Left colon (tissue), 2 donors: ENCODE measurements at regions not wholly inside any gene's neighbourhood (a gene's known extent, or its start where the extent isn't known, plus 50 kb on each side); places are given as distances from the start of the nearest gene placed in this dataset.
"Not testable (repeated sequence)": the region's sequence is repeated elsewhere in the genome, so short reads cannot be mapped to it uniquely, and the experiment has no call there.

Source experiments
- ATAC-seq: fragments of 200-7000 bp; cut with Tn5 transposase; one replicate; pipeline ENCODE4 v1.9.1; 2020; ENCODE audit warnings: mild to moderate bottlenecking, moderate library complexity
- DNase-seq, 2 donors: peaks; one replicate each; pipeline ENCODE4 v3.0.0-alpha.2; 2020
- intact Hi-C, 2 donors: fragments of 100-400 bp; cut with DNase I in 1 of 2; cut with micrococcal nuclease in 1 of 2; formaldehyde crosslinking; loops; one replicate each; pipeline versions ENCODE4 v1.11.2 to v1.14.0; 2022; cut with DNase I, micrococcal nuclease
- donor health status: DM: no; HTN: no; CAD: no.
- donor health status: DM: yes; HTN: yes; CAD: no.

DNA sequence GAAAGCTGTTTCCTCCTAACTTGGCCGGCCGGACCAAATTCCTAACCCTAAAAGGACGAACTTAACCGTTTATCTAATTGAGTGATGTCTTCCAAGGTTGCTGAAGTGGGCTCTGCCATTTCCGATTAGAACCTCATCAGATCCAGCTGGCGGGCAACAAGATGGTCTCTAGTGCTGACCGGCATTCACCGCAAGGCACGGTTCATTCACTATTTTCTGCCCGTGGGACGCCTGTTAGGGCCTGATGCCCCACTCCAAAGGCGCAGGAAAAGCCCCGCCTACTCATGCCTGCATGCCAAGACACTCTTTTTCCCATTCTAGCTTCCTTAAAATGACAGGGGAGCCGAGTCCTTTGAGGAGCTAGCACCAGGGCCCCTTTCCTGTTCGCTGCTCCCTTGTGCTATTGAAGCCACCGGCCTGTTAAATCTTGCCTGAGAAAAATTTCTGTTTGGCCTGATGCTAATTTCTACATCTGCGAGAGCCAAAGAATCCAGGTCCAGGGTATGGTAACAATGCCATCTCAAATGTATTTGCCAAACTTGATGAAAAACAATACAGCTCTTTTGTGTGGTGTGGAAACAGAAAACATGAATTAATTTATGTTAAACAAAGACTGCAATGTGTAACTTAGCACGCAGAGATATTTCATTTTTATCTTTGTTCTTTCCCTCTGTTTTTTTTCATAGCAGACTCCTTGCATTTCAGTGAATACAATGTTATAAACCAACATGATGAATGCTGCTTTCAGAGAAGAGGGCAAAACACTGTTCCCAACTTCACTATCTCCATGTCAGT, 1071.2 kb upstream of the USP15 start:
- ATAC-seq: no peak
- intact Hi-C loops: no loop called here
- DNase-seq: no peak

DNA sequence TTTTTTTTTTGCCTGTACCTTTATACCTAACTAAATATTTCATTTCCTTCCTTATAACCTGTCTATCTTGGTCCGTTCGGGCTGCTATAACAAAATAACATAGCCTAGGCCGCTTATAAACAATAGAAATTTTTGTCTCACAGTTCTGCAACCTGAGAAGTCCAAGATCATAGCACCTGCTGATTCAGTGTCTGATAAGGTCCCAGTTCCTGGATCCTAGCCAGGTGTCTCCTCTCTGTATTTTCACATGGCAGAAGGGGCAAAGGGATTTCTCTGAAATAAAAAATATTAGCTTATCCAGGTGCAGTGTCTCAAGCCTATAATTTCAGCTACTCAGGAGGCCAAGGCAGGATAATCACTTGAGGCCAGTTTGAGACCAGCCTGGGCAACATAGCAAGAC, 1046.6 kb upstream of the USP15 start:
- ATAC-seq (no peak), DNase-seq (no peak)
- intact Hi-C loops: no loop called here

DNA sequence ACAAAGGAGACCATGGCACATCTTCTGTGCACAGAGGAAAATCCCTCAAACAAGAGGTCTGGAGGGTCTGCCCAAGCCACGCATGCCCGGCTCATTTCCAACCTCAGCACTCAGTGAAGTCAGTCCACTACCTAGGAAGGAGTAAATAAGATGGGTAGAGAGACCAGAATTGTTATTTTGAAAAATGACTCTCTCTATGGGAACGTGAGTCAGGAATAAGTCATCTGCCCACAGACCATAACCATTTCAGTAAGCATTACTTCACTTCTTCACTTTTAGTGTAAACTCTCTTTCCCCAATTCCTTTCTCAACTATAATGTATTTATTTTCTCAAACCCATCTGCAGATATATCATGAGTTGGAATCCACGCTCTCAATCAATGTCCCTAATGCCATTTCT, 1039.9 kb upstream of the USP15 start:
- DNase-seq: no peak
- ATAC-seq: no peak
- intact Hi-C loops: no loop called here

DNA sequence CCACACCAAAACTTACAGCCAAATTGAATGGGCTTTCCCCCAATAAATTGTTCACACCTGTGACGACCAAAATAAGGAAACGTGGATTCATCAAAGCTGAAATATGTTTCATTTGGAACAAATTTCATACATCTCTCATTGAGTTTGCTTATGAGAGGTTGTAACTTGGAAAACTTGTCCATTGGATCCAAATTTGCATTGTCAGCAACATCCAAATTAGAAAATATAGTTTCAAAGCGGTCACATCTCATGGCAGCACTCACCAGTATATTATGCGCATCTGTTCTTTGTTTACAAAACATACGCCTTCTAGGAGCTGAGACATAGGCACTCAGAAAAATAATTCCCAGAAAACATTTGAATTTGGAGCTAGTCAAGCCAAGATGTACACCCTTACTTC, 1028.2 kb upstream of the USP15 start:
- ATAC-seq: no peak
- intact Hi-C loops: no loop called here

DNA sequence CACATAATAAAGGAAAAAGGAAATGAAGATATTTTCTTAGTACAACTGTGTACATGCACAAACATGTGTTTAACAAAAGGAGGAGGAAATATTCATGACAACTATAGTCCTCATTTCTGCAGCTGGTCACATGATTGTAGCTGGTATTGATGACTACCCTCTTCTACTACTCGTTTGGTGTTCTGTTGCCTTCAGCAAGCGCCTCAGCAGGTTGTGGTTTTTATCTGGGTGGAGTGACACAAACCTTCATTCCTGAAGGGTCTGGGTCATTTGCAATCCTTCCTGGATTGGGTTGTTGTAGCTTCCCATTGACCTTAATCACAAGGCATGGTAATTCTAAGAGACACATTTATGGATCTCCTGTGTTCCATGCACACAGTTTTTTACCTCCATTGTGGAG, 1009.9 kb upstream of the USP15 start:
- no peak for ATAC-seq
- intact Hi-C loops: no loop called here
- DNase-seq: no peak

More for the DNA sequence above, 1028.2 kb upstream of the USP15 start:
- DNase-seq: no peak

DNA sequence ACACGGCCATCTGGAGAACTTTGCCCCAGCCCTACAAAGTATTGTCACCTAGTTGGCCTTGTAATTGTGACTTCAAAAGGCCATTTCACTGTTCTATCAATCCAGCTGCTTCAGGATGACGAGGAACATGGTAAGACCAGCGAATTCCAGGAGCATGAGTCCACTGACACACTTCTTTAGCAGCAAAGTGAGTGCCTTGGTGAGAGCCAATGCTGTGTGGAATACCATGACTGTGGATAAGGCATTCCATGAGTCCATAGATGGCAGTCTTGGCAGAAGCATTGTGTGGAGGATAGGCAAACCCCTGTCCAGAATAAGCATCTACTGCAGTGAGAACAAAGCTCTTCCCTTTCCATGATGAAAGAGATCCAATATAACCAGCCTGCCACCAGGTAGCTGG, 1009.1 kb upstream of the USP15 start:
- intact Hi-C loops: no loop called here
- DNase-seq: no peak
- ATAC-seq: no peak

DNA sequence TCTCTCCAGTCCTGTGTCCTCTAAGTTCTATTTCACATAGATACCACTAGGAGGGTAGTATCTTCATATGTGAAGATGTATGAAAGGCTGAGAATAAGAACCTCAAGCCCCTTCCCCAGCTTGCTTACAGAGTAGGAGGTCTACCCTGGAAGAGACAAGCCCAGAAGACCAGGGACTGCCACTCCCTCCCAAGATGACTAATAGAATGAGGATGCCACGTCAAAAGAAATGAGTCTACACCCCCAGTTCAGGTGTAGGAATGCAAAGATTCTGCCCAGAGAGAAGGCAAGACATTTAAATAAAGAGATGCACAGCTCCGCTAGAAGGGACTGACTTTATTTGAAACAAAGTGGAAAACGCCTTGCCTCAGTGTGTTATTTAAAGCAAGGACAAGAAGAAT, 1006.0 kb upstream of the USP15 start:
- intact Hi-C loops: no loop called here
- DNase-seq: no peak
- no peak for ATAC-seq

DNA sequence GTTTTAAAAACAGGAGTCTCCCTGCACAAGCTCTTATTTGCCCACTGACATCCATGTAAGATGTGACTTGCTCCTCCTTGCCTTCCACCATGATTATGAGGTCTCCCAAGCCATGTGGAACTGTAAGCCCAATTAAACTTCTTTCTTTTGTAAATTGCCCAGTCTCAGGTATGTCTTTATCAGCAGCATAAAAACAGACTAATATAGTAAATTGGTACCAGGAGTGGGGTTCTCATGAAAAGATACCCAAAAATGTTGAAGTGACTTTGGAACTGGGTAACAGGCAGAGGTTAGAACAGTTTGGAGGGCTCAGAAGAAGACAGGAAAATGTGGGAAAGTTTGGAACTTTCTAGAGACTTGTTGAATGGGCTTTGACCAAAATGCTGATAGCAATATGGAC, 995.9 kb upstream of the USP15 start:
- intact Hi-C loops, DNase-seq, ATAC-seq: not testable (repeated sequence)

DNA sequence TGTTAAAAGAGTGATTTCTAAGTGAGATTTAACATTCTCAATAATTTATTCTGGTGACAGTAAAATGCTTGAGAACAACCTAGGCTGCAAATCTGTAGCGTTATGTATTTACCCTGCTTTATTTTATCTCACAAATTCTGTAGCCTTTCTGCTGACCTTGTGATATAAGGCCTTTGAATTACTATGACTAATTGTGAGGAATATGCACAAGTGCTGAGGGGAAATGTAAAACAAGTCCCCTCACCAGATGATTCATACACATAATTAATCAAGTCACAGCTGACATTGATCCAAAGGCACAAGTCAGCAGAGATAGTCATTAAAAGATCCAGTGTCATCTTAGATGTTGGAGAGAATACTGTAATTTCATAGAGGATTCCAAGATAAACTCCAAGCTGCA, 992.7 kb upstream of the USP15 start:
- ATAC-seq (no peak), DNase-seq (no peak)
- intact Hi-C loops: no loop called here

DNA sequence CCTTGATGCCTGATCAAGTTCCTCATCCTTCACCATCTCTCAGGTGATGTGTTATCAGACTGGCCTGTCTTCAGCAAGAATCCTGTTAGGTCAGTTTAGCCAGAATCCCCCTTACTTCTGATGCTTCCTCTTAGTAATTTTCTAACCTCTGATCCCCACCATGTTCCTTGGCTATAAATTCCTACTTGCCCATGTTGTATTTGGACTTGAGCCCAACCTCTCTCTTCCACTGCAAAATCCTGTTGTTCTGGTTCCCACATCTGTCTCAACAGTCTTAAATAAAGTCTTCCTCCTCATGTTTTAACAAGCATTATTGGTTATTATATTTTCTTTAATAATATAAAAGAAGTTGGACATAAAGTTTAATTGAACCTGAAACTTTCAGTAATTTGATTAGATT, 987.8 kb upstream of the USP15 start:
- ATAC-seq (no peak), DNase-seq (no peak)
- intact Hi-C loops: no loop called here

DNA sequence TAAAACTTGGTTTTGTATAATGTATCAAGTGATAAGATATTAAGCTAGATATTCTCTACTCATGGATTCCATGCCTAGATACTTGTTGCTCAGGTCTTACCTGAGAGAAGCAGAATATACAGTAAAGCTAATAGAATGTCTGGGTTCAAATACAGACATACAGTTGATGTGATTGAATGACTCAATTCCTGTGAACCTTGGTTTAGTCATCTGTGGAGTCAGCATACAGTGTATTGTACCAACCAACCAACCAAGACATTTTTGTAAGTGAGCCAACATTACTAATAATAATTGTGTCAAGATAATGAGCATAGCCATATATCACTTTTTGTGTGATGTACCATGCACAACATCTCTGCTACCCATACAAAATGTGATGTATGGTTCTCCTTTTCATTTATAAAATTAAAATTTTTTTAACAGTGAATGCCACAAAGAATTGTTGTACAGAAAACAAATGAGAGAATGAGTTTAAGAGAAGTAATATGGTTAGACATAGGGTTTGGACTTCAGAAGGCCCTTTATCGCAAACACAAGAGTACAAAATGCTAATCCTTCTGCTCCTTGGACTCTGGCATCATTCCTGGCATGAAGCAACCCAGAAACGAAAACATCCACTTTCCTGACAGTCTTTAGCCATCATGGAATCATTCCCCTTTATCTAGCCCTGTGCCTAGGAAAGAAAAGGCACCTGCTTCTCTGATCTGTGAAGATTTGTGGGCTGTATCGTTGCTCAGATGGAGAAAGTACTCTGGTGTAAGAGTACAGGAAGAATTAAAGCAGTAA, 977.2 kb upstream of the USP15 start:
- DNase-seq (no peak), ATAC-seq (no peak)
- intact Hi-C loops: no loop called here

DNA sequence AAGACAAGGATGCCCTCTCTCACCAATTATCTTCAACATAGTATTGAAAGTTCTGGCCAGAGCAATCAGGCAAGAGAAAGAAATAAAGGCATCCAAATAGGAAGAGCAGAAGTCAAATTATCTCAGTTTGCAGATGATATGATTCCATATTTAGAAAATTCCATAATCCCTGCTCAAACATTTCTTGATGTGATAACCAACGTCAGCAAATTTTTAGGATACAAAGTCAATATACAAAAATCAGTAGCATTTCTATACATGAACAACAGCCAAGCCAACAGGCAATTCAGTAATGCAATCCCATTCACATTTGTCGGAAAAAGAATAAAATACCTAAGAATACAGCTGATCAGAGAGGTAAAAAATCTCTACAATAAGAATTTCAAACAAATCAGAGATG, 969.7 kb upstream of the USP15 start:
- intact Hi-C loops: no loop called here
- no peak for DNase-seq
- no peak for ATAC-seq

DNA sequence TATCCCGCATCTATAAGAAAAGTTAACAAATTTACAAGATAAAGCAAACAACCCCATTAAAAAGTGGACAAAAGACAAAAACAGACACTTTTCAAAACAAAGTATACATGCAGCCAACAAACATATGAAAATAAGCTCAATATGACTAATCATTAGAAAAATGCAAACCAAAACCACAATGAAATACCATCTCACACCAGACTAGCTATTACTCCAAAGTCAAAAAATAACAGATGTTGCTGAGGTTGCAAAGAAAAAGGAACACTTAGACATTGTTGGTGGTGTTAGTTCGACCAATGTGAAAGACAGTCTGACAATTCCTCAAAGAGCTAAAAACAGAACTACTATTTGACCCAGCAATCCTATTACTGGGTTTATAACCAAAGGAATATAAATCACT, 968.6 kb upstream of the USP15 start:
- DNase-seq (no peak), ATAC-seq (no peak)
- intact Hi-C loops: no loop called here

DNA sequence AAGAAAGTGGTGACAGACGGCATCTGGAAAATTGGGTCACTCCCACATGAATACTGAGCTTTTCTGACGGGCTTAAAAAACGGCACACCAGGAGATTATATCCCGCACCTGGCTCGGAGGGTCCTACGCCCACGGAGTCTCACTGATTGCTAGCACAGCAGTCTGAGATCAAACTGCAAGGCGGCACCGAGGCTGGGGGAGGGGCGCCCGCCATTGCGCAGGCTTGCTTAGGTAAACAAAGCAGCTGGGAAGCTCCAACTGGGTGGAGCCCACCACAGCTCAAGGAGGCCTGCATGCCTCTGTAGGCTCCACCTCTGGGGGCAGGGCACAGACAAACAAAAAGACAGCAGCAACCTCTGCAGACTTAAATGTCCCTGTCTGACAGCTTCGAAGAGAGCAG, 966.2 kb upstream of the USP15 start:
- intact Hi-C loops, ATAC-seq, DNase-seq: not testable (repeated sequence)

DNA sequence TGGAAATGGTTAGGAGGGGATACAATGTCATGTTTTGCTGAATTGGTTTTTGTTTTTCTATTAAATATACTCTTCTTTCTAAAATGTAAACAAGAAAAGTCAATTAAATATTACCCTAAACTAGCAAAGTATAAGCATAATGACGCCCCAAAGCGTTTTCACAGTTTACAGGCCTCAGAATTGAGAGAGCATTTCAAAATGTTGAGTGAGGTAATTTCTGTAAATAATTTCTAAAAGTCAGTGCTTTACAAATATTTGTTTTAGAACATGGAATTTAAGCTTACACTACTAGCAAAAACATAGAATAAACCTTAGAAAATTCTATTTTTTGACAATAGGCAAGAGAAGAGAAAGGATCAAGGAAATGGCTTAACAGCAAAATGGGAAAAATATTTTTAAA, 958.4 kb upstream of the USP15 start:
- intact Hi-C loops: no loop called here
- DNase-seq (no peak), ATAC-seq (no peak)

DNA sequence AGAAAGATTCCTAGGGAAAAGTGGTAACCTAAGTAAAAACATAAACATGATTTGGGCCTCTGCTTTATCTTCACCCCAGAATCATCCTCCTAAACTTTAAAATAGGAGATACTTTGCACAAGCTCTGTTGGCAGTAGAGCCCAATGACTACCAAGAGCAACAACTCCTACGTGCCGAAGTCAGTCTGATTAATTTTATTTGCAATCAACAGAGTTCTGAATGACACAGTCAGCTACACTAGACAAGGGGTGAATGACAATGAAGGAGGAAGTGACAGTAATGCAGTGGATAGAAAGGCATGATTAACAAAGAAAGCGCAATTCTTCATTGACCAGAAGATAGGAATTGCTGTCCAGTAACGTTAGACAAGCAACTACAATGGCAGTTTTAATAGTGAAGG, 957.9 kb upstream of the USP15 start:
- DNase-seq (no peak), ATAC-seq (no peak)
- intact Hi-C loops: no loop called here

DNA sequence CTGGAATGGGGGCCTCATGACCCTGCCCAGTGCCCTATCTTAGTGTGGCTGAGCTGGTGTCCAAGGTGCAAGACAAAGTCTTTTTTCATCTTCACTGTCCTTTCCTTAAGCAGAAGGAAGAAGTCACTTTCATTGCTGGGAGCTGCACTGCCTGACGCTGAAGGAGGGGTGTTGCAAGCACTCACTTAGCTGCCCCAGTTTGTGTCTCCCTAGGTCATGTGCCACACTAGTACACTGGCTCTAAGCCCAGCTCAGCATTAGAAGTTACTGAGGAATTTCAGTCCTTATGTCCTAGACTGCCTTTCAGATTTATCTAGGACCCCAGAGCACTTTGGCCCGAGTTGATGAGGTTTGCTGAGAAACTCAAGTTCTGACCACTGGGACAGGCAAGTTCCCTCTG, 952.0 kb upstream of the USP15 start:
- ATAC-seq: no peak
- no peak for DNase-seq
- intact Hi-C loops: no loop called here

DNA sequence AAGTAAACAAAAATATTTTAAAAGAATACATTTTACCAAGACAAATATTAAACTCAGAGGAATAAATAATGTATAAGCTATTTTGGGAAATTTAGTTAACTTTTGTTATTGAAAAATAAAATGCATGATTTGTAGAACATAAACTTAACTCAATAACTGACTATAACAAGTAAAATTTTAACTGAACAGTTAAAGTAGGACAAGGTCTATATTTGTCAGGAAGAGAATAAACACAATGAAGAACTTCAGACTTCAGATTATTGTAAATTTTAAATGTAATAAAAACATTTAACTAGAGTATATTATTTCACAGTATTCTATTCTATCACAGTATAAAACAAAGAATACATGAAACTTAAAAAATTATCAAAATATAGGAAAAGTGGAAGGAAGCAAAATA, 948.8 kb upstream of the USP15 start:
- no peak for DNase-seq
- intact Hi-C loops: no loop called here
- no peak for ATAC-seq

DNA sequence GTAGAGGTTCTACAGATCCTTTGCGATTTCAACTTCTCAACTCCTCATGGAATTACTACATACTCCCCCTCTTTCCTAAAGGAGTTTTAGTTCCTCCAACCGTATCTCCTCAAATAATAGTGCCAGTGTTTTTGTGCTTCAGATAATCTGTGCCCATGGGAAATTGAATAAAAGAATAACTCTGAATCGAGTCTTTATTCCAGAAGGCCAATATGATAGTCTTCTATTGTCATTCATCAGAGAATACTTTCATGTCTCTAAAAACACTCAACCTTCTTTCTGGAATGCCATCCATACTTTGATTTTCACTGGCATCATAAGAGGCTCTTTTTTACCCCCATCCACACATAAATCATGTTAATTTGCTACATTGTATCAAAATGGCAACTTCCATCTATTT, 911.3 kb upstream of the USP15 start:
- DNase-seq (no peak), ATAC-seq (no peak)
- intact Hi-C loops: no loop called here

DNA sequence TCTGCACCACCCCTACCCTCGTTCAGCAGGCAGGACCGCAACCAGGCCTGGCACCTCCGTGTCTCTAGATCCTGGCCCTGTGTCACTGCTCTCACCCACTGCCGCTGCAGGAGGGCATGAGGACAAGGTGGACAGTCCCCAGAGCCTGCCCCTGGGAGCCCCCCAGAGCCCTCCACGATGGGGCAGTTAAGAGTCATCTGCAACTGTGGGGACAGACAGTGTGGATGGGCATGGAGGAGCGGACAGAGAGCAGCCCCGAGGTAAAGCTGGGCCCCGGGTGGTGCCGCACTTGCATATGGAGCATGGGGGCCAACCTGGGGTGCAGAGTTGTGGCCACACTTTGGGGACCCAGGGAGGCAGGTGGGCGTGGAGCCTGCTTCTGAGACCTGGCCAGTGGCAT, 905.1 kb upstream of the USP15 start:
- DNase-seq (no peak), ATAC-seq (no peak)
- intact Hi-C loops: no loop called here

DNA sequence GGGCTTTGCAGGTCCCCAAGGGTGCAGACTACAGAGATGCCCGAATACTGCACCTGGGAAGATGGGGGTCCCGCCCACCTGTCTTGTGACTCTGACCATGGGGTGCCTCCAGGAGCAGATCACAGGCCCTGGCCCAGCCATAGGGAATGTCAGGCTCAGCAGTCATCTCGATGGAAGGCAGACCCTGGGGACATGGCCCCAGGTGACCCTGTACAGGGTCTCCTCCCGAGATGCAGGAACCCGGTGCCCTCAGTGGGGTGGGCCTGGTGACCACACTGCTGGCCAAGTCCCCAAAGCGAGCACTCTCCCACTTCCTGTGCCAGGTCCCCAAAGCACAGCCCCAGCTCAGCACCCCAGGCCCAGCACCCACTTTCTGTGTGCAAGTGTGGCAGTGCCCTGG, 903.7 kb upstream of the USP15 start:
- DNase-seq: no peak
- intact Hi-C loops: no loop called here
- ATAC-seq: no peak
